ENCODE measurements at regions not wholly inside any gene's neighbourhood (a gene's known extent, or its start where the extent isn't known, plus 50 kb on each side); places are given as distances from the start of the nearest gene placed in this dataset.
"Not testable (repeated sequence)": the region's sequence is repeated elsewhere in the genome, so short reads cannot be mapped to it uniquely, and the experiment has no call there.

DNA sequence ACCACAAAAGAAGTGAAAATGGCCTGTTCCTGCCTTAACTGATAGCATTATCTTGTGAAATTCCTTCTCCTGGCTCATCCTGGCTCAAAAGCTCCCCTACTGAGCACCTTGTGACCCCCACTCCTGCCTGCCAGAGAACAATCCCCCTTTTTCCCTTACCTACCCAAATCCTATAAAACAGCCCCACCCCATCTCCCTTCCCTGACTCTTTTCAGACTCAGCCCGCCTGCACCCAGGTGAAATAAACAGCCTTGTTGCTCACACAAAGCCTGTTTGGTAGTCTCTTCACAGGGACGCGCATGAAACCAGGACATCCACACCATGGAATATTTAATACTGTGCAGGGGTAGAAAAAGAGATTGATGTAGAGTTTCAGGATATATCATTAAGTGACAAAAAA lies 1677.0 kb downstream of the C4orf33 start:
- not testable (repeated sequence) for DNase-seq (ENCODE audit: low spot score)

DNA sequence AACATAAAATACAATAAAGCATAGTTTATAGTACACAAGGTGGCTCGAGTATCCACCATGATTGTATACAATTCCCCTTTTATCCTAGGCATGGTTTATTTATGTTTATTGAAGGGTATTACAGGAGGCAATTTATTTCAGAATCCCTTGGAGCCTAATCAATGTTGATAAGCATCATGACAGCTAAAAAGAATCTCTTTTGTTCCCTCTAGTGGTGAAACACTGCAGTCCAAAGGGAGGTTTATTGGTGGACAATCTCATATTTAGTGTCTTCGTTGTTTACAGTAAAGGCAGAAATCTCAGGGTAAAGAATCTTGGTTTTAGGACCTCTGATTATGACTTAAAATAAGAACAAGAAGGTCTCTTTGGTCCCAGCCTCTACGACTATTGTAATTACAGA lies 1712.5 kb downstream of the C4orf33 start:
- no peak for DNase-seq (ENCODE audit: low spot score)

DNA sequence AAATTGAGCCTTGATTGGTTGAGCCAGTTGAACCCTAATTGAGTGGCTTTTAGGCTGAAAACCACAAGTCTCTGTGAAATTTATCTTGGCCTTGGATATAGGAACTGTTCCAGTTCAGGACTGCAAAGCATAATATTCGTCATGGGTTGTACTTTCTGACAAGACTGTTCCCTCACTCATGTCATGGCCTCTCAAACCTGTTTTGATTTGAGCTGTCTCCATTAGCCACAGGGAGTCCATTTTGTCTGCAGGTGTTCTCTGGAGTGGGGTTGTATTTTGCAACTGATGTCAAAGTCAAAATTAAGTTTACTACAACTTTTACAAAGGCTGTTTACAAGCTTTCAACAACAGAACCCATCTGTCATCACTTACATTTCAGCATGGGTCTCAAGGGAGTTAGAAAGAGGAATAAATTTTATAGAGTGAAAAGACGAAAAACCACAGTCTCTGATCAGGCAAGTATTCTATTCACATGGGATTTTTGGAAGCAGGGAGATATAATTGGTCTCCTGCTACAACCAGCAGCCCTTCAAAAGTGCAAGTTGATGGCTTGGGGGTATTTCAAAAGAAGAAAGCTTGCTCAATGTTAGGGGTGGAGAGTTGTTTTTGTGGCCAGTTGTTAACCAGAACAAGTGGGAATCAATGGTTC lies 1716.3 kb downstream of the C4orf33 start:
- DNase-seq (ENCODE audit: low spot score), result no peak

DNA sequence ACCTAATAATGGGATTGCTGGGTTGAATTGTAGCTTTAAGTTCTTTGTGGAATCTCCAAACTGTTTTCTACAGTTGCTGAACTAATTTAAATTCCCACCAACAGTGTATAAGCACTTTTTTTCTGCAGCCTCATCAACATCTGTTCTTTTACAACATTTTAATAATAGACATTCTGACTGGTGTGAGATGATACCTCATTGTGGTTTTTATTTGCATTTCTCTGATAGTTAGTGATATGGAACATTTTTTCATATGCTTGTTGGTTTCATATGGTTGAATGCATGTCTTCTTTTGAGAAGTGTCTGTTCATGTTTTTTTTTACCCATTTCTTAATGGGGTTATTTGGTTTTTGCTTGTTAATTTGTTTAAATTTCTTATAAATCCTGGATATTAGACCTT lies 1718.9 kb downstream of the C4orf33 start:
- DNase-seq (ENCODE audit: low spot score), result no peak

DNA sequence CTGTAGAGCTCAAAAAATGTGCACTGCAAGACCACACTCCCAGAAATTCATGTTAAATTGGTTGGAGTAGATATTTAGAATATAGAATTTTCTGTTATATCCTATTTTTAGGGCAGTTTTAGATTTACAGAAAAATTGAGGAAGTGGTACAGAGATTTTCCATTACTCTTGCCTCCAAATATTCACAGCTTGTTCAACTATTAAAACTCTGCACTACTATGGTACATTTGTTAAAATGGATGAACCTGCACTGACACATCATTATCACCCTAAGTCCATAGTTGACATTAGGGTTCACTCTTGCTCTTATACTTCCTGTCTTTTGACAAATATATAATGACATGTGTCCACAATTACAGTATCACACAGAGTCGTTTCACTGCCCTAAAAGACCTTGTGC lies 1724.5 kb downstream of the C4orf33 start:
- DNase-seq (ENCODE audit: low spot score), result no peak

DNA sequence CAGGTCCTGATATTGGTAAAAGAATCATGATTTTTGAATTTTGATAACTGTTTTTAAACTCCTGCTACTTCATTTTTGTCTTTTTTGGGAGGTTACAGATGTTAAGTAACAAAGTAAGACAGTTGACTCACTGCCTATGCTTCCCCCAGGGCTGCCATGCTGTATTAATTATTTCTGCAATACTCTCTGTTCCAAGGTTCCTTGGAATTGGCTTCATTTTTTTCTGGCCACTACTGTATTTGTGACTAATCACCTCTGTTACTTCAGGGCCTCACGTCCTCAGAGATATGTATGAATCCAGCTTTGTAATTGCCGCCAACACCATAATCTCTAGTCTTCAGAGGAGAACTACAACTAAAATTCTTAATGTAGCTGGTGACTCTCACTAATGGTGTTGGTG lies 1729.3 kb downstream of the C4orf33 start:
- no peak for DNase-seq (ENCODE audit: low spot score)

DNA sequence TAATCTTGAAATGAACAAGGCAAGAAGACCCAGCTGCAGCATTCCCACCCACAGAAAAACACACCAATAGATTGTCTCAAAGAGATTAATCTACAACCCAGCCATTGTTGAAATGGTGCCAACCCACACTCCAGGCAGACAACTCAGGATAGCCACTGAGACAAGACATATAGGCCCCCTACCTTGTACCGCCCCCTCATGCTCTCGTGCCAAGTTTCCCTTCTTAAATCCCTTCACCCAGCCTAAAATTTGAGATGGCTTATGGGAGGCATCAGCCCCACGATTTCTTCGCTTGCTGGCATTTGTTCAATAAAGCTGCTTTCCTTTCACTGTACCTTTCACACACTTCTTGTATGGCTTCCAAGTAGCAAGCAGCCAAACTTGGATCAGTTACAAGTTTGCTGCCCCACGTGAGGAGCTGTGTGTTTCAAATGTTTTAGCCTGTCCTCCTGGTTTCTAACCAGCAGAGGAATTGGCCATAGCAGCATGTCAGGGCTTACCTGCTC lies 1754.1 kb downstream of the C4orf33 start:
- DNase-seq (ENCODE audit: low spot score), result no peak

DNA sequence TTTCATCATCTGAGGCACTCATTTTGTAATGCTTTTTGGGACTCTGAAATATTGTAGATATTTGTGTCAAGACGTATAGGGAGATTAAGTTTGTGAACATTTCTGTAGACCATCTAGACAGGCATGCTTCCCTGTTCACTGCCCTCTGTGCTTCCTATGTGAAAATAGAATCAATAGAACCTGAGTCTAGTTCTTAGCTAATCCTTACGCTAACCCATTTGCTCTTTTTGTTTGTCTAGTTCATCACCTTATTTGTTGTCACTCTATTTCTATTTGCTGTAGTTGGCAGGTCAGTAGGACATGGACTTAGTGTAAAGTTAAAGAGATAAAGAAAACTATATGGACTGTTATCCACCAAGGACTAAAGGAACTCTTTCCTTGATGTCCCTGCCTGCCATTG lies 1755.2 kb downstream of the C4orf33 start:
- no peak for DNase-seq (ENCODE audit: low spot score)

DNA sequence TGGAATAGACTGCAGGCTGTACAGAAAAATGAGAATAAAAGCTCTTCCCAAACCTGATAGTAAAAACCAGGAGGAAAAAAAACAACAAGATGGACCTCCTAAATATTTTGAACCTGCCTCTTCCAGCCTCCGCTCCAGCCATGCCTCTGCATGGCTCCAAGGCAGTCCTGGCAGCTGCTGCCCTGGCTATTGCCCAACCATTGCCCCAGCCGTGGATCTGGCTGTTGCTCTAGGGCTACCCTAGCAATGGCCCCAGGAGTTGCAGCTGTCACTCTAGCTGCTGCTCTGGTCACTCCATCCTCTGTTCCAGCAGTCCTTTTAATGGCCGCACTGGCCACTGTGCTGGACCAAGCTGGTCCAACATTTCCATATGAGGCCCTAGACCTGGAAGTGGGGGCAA lies 1756.0 kb downstream of the C4orf33 start:
- DNase-seq (ENCODE audit: low spot score), result no peak

DNA sequence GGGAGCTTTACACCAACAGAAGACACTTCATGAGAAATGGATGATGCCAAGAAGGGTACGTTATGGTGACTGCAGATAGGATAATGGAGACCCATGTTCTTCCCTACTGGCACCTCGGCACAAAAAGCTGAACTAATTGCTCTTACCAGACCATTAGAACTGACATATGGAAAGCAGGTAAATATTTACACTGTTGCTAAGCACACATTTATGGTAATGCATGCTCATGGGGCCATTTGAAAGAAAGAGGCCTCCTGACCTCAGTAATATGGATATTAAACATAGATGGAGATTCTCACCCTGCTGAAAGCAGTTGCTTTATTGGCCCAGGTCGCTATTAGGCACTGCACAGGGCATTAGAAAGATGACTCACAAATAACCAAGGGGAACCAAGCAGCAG lies 1759.6 kb downstream of the C4orf33 start:
- no peak for DNase-seq (ENCODE audit: low spot score)

DNA sequence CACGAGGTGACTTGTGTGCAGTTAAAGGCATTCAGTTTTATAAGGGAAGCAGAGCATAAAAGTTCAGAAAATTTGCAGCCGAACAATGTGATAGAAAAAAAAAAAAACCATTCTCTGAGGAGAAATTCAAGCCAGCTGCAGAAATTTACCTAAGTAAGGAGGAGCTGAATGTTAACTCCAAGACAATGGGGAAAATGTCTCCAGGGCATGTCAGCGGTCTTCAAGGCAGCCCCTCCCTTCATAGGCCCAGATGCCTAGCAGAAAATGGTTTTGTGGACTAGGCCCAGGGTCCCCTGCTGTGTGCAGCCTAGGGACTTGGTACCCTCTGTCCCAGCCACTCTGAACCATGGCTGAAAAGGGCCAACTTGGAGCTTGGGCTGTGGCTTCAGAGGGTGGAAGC lies 1764.0 kb downstream of the C4orf33 start:
- no peak for DNase-seq (ENCODE audit: low spot score)

DNA sequence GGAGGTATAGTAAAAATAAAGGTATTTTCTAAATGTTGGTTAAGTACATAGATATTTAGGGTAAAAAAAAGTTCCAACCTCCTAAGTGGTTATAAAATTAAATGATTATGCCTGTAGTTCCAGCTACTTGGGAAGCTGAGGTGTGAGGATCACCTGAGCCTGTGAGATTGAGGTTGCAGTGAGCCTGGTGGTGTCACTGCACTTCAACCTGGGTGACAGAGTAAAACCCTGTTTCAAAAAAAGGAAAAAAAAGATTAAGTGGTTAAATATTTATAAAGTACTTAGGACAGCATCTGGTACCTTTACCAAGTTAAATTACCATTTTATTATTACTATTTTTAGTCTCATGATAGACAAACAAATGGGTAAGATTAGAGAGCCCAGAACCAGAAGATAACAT lies 1801.0 kb downstream of the C4orf33 start:
- DNase-seq (ENCODE audit: low spot score), result no peak

DNA sequence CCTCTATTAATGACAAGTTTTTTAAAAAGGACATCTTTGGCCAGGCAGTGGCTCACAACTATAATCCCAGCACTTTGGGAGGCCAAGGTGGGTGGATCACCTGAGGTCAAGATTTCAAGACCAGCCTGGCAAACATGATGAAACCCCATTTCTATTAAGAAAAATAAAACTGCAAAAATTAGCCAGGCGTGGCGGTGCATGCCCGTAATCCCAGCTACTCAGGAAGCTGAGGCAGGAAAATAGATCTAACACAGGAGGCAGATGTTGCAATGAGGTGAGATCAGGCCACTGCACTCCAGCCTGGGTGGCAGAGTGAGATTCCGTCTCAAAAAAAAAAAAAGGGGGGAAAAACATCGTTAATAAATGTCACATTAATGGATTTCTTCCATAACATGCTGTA lies 1805.4 kb downstream of the C4orf33 start:
- no peak for DNase-seq (ENCODE audit: low spot score)

DNA sequence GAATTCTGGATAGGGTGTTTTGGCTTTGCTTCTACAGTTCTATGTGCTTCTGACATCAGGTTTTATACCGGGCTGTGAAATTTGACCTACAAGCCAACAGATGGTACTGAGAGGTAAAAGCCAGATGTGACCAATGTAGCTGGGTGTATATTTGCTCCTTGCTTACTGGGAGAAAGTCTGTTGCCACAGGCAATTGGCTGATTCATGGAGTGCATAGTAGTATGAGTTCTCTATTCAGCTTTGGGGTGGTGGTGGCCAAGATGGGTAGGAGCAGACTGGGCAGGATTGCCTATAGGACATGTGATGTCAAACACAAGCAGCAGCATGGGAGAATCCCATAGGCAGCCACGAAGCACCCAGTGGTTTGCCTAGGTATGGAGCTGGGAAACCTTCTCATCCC lies 1827.0 kb downstream of the C4orf33 start:
- DNase-seq (ENCODE audit: low spot score), result no peak

DNA sequence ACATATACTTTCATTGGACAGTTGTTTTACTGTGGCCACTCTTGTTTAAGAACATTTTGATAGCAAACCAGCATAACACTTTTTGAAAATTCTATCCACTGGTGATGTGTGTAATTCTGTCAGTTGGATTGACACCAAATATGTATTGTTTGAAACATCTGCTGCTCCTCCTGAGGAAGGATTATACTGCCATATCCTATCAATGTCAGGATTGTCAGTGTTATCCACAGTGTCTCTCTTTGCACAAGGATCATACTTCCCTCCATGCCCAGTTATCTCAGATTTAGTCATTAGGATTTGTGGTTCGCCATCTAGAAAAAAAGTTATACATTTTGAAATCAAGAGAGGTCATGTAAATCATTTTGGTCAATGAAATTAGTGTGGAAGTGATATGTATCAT lies 1859.6 kb downstream of the C4orf33 start:
- no peak for DNase-seq (ENCODE audit: low spot score)

DNA sequence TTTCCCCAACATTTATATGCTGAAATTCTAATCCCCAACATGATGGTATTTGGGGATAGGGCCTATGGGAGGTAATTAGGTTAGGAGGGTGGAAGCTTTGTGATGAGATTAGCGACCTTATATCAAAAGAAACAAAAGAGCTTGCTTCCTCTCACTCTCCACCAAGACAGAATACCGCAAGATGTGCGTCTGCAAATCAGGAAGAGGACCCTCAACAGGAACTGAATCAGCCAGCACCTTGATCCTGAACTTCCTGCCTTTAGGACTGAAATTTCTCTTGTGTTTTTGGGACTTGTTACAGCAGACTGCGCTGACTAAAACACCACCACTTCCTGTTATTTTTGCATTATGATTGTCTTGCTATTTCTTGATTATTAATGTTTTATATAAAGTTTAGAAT lies 1889.4 kb downstream of the C4orf33 start:
- DNase-seq (ENCODE audit: low spot score), result no peak

DNA sequence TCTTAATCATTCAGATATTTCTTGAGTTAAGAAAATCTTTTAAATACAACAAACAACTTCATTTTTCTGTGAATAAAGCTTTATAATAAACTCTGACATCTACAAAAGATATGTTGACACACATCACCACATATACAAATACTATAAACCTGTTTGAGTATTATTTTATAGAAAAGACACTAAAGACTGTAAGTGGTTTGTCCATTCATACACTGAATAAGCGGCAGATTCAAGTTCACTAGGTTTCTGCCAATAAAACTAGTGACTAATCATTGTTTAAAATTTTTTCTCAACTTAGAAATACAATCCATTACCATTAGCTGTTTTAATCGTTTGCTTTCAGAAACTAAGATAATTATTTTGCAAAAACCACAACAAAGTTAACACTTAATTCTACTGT lies 1900.0 kb downstream of the C4orf33 start:
- no peak for DNase-seq (ENCODE audit: low spot score)

DNA sequence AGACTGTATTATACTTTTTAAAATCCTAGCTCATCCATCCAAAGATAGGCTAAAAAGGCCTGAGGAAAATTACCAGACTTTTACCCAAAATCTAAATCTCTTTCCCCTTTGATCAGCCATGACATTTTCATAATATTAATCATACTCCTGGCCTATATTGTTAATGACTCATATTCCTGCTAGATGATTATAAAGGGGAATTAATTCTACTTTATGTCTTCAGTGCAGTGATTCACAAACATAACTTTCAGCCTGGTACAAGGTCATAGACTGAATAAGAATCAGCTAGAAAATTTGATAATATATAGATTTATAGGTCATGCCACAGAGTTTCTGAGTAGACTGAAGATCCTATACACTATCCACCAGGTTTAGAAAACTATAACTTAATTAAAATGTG lies 1905.4 kb downstream of the C4orf33 start:
- no peak for DNase-seq (ENCODE audit: low spot score)

DNA sequence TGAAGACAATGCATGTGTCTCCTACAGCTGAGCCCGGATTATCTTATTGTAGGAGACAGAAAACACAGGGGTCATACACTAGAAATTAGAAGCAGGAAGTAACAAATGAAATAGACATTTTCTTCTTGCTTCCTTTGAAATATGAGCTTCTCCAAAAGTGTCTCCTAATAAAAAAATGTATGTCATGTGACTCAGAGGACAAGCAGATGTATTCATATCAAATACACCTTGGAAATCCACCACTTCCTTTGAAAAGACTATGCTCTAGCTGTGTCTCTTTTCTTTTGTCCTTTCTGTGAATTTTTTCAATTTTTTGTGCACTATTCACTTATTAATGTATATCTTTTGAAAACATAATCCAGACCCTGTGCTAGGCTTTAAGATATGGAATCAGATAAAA lies 1906.2 kb downstream of the C4orf33 start:
- no peak for DNase-seq (ENCODE audit: low spot score)

DNA sequence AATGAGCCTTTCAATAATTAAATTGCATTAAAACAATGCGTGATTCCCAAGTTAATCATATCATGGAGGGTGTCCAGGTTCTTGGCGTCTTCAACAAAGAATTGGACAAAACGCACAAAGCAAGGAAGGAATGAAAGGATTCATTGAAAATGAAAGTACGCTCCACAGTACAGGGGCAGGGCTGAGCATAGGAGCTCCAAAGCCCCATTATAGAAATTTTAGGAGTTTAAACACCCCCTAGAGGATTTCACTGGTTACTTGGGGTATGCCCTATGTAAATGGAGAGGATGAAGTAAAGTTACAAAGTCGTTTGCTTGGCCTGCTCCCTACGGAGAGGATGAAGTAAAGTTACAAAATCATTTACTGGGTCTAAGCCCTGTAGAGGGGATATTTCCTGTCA lies 1910.4 kb downstream of the C4orf33 start:
- no peak for DNase-seq (ENCODE audit: low spot score)

DNA sequence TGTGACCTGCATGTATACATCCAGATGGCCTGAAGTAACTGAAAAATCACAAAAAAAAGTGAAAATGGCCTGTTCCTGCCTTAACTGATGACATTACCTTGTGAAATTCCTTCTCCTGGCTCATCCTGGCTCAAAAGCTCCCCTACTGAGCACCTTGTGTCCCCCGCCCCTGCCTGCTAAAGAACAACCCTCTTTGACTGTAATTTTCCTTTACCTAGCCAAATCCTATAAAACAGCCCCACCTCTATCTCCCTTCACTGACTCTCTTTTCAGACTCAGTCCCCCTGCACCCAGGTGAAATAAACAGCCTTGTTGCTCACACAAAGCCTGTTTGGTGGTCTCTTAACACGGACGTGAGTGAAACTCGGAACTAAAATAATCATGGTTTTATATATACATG lies 1916.0 kb downstream of the C4orf33 start:
- DNase-seq (ENCODE audit: low spot score), result not testable (repeated sequence)

DNA sequence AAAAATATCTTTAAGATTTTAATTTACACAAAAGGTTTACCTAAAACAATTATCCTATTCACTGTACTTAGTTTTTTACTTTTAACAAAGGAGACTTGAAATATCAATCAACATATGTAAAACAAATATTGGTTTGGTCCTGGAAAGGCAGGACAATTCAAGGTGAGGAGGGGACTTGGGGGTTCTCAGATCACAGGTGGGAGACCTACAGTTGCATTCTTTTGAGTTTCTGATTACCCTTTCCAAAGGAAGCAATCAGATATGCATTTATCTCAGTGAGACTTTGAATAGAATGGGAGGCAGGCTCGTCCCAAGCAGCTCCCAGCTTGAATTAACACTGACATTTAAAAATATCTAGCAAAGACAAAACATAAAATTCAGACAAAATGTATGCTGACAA lies 1917.3 kb downstream of the C4orf33 start:
- DNase-seq (ENCODE audit: low spot score), result no peak

DNA sequence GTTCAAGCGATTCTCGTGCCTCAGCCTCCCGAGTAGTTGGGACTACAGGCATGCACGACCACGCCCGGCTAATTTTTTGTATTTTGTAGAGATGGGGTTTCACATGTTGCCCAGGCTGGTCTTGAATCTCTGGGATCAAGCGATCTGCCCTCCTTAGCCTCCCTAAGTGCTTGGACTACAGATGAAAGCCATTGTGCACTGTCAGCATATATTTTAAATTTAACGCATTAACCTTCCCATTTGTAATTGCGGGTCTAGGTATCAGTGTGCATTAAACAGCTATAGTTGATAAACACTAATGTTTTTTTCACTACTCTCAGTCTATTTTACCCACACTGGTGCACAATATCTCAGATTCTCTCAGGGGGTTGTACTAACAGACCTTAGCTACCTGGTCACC lies 1930.8 kb downstream of the C4orf33 start:
- DNase-seq (ENCODE audit: low spot score), result no peak

DNA sequence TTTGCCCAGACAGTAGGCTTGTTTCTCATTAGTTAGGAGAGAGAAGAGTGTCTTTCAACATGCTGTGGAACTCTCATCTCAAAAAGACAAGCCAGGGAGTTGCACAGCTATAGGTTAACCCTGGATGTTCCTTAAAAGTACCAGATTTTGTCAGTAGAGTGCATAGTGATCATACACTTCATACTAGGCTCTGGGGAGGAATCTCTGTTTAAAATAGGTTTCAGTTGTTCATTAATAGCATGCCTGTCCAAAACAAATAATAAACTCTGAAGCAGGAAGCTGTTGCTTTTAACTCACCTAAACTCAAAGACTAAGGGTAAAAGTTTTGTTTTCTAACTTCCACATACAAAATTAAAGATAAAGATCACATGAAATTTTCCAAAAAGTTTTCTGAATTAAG lies 1948.4 kb downstream of the C4orf33 start:
- DNase-seq (ENCODE audit: low spot score), result no peak

DNA sequence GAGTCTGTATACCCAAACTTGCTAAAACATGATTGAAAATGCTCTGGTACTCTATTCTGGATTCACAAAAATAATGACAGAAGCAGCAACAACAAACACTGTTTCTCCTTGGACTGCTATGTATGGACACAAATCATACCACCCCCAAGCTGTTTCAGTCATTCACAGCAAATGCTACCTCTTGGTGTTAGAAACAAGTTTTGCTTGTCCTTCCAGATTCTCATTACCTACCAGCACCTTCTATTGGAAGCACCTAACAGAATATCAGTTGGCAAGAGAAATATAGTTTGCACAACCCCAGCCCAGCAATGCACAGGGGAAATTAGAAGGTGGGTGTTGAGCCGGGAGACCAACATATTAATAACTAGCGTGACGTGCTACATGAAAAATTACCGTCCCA lies 1950.9 kb downstream of the C4orf33 start:
- no peak for DNase-seq (ENCODE audit: low spot score)

Data from CD4-positive, alpha-beta T cell treated with Interleukin-2 at 100 ng/mL for 4 hours (primary cell).